Neural cell (in vitro differentiated cells): ENCODE measurements at regions not wholly inside any gene's neighbourhood (a gene's known extent, or its start where the extent isn't known, plus 50 kb on each side); places are given as distances from the start of the nearest gene placed in this dataset.

ENCODE experiments used
- H2AFZ ChIP-seq: fragments of 200-600, 300-800 bp; sonication (generic), shearing (Covaris generic); 2 replicates; pipeline ENCODE4 v1.6.0; 2014; ENCODE audit warnings: low read depth, mild to moderate bottlenecking, antibody characterized with exemption, low read length, moderate library complexity
- H3F3A ChIP-seq: fragments of 200-600 bp; shearing (Covaris generic); 2 replicates; pipeline ENCODE4 v1.6.1; 2016; ENCODE audit warnings: mild to moderate bottlenecking, moderate library complexity, mixed read lengths, antibody characterized with exemption, low read length; ENCODE audit not compliant: insufficient read depth, poor library complexity, severe bottlenecking
- H3K27ac ChIP-seq: fragments of 200-600, 300-800 bp; sonication (generic), shearing (Covaris generic); 2 replicates; pipeline ENCODE4 v1.5.1; 2014; ENCODE audit warnings: mild to moderate bottlenecking, low read length, moderate library complexity
- H3K27me3 ChIP-seq: fragments of 300-800, 200-600 bp; sonication (generic), shearing (Covaris generic); 2 replicates; pipeline ENCODE4 v1.6.0; 2014; ENCODE audit warnings: mild to moderate bottlenecking, low read depth, low read length, moderate library complexity; ENCODE audit not compliant: insufficient read depth
- H3K36me3 ChIP-seq: fragments of 300-800, 200-600 bp; sonication (generic), shearing (Covaris generic); 2 replicates; pipeline ENCODE4 v1.5.1; 2014; ENCODE audit warnings: mild to moderate bottlenecking, antibody characterized with exemption, low read length, moderate library complexity; ENCODE audit not compliant: insufficient read depth
- H3K4me2 ChIP-seq: fragments of 300-800, 200-600 bp; sonication (generic), shearing (Covaris generic); 2 replicates; pipeline ENCODE4 v1.6.0; 2014; ENCODE audit warnings: mild to moderate bottlenecking, low read length
- H3K4me3 ChIP-seq: fragments of 300-800, 200-600 bp; sonication (generic), shearing (Covaris generic); 2 replicates; pipeline ENCODE4 v1.5.1; 2014; ENCODE audit warnings: mild to moderate bottlenecking, low read length, moderate library complexity
- H3K79me2 ChIP-seq: fragments of 200-600 bp; shearing (Covaris generic); replicated peaks from 2 replicates; pipeline ENCODE4 v1.6.0; 2014; ENCODE audit warnings: mild to moderate bottlenecking, low read length, moderate library complexity; ENCODE audit not compliant: insufficient read depth
- H3K9ac ChIP-seq: fragments of 300-800, 200-600 bp; sonication (generic), shearing (Covaris generic); 2 replicates; pipeline ENCODE4 v1.6.1; 2016; ENCODE audit warnings: mild to moderate bottlenecking, low read length, mixed read lengths
- H3K9me2 ChIP-seq: fragments of 200-600 bp; shearing (Covaris generic); 2 replicates; pipeline ENCODE4 v1.6.1; 2016; ENCODE audit warnings: mild to moderate bottlenecking, low read length, mixed read lengths; ENCODE audit not compliant: insufficient read depth
- H3K9me3 ChIP-seq: fragments of 200-600, 300-800 bp; sonication (generic), shearing (Covaris generic); 2 replicates; pipeline ENCODE4 v1.6.1; 2016; ENCODE audit warnings: mild to moderate bottlenecking, mixed run types, low read length, moderate library complexity, mixed read lengths
- H4K20me1 ChIP-seq: fragments of 200-600 bp; shearing (Covaris generic); 2 replicates; pipeline ENCODE4 v1.6.1; 2016; ENCODE audit warnings: mild to moderate bottlenecking, mixed run types; ENCODE audit not compliant: insufficient read depth
- CTCF ChIP-seq: fragments of 450-650 bp; IDR thresholded peaks from 2 replicates; pipeline ENCODE4 v1.5.1; 2014; ENCODE audit warnings: antibody characterized with exemption, mild to moderate bottlenecking, moderate library complexity; ENCODE audit not compliant: poor library complexity, severe bottlenecking
- EP300 ChIP-seq: fragments of 450-650 bp; conservative IDR thresholded peaks from 2 replicates; pipeline ENCODE4 v1.6.1; 2014; ENCODE audit warnings: antibody characterized with exemption, mild to moderate bottlenecking, moderate library complexity; ENCODE audit not compliant: poor library complexity, severe bottlenecking
- EZH2 ChIP-seq: fragments of 200-600, 300-800 bp; shearing (Covaris generic), sonication (generic); IDR thresholded peaks from 2 replicates; pipeline ENCODE4 v1.6.1; 2014; ENCODE audit warnings: antibody characterized with exemption, low read length, borderline replicate concordance, mild to moderate bottlenecking; ENCODE audit not compliant: insufficient read depth, poor library complexity, severe bottlenecking
- MXI1 ChIP-seq: fragments of 450-650 bp; conservative IDR thresholded peaks from 2 replicates; pipeline ENCODE4 v1.6.1; 2014; ENCODE audit warnings: antibody characterized with exemption, mild to moderate bottlenecking; ENCODE audit not compliant: poor library complexity, severe bottlenecking
- POLR2AphosphoS5 ChIP-seq: IDR thresholded peaks from 2 replicates; pipeline ENCODE4 v1.6.1; 2012
- RAD21 ChIP-seq: fragments of 450-650 bp; conservative IDR thresholded peaks from 2 replicates; pipeline ENCODE4 v1.6.1; 2014; ENCODE audit warnings: antibody characterized with exemption, mild to moderate bottlenecking, moderate library complexity
- SMC3 ChIP-seq: fragments of 450-650 bp; conservative IDR thresholded peaks from 2 replicates; pipeline ENCODE4 v1.6.1; 2014; ENCODE audit warnings: antibody characterized with exemption, mild to moderate bottlenecking, moderate library complexity; ENCODE audit not compliant: poor library complexity
- TAF1 ChIP-seq: IDR thresholded peaks from 2 replicates; pipeline ENCODE4 v1.6.1; 2012; ENCODE audit warnings: low read depth
- TF ChIP-seq, protein P1 (sequence below): IDR thresholded peaks from 2 replicates; pipeline ENCODE4 v1.6.1; 2012; ENCODE audit warnings: borderline replicate concordance

DNA sequence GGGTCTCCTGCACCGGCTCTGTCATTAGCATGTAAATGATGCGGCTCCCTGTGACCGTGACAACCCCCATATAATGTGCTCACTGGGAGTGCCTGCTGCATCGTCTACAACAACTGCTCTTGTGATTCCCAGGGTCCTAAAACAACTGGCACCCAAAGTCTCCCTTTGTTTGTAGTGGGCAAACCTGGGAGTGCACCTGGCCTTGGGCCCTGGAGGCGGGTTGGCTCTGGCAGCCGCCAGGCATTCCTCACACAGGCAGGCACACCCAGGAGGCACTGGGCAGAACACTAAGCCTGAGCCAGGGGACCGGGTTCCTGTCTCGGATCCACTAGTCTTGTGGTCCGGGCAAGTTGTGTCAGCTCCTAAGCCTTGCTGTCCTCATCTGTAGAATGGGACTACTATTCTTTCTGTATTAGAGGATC, 115.5 kb upstream of the GPR26 start:
- TF ChIP-seq POLR2AphosphoS5 (no peak), SMC3 (no peak), CTCF (no peak), TAF1 (no peak), EP300 (no peak), EZH2 (no peak), MXI1 (no peak), RAD21 (no peak)
- TF ChIP-seq, protein P1, sequence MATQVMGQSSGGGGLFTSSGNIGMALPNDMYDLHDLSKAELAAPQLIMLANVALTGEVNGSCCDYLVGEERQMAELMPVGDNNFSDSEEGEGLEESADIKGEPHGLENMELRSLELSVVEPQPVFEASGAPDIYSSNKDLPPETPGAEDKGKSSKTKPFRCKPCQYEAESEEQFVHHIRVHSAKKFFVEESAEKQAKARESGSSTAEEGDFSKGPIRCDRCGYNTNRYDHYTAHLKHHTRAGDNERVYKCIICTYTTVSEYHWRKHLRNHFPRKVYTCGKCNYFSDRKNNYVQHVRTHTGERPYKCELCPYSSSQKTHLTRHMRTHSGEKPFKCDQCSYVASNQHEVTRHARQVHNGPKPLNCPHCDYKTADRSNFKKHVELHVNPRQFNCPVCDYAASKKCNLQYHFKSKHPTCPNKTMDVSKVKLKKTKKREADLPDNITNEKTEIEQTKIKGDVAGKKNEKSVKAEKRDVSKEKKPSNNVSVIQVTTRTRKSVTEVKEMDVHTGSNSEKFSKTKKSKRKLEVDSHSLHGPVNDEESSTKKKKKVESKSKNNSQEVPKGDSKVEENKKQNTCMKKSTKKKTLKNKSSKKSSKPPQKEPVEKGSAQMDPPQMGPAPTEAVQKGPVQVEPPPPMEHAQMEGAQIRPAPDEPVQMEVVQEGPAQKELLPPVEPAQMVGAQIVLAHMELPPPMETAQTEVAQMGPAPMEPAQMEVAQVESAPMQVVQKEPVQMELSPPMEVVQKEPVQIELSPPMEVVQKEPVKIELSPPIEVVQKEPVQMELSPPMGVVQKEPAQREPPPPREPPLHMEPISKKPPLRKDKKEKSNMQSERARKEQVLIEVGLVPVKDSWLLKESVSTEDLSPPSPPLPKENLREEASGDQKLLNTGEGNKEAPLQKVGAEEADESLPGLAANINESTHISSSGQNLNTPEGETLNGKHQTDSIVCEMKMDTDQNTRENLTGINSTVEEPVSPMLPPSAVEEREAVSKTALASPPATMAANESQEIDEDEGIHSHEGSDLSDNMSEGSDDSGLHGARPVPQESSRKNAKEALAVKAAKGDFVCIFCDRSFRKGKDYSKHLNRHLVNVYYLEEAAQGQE = no peak
- Histone ChIP-seq H4K20me1 (no peaks in the 10 kb centered on the region), H3K36me3 (no peaks in the 10 kb centered on the region), H3K27ac (no peak overlapping the region), H3F3A (no peaks in the 10 kb centered on the region), H3K4me2 (no peak overlapping the region), H3K27me3 (no peaks in the 10 kb centered on the region), H3K4me3 (no peak overlapping the region), H3K9ac (no peak overlapping the region), H3K9me2 (no peaks in the 10 kb centered on the region), H2AFZ (no peak overlapping the region), H3K79me2 (no peaks in the 10 kb centered on the region), H3K9me3 (no peaks in the 10 kb centered on the region)

- Histone ChIP-seq H3K27me3 (no peaks in the 10 kb centered on the region), H3F3A (no peaks in the 10 kb centered on the region), H3K27ac (no peak overlapping the region), H3K79me2 (no peaks in the 10 kb centered on the region), H2AFZ (no peak overlapping the region), H3K9ac (no peak overlapping the region), H3K4me2 (no peak overlapping the region), H3K9me2 (no peaks in the 10 kb centered on the region), H3K36me3 (no peaks in the 10 kb centered on the region), H3K9me3 (no peaks in the 10 kb centered on the region), H4K20me1 (no peaks in the 10 kb centered on the region), H3K4me3 (no peak overlapping the region)
- TF ChIP-seq EZH2 = no peak
- no peak for TF ChIP-seq MXI1
- TF ChIP-seq, protein P1 = no peak
- no peak for TF ChIP-seq RAD21
- TF ChIP-seq SMC3 = no peak
- no peak for TF ChIP-seq EP300
- TF ChIP-seq POLR2AphosphoS5 = no peak
- TF ChIP-seq CTCF = no peak
- no peak for TF ChIP-seq TAF1
These were observed 114.9 kb upstream of the GPR26 start for GRCh38 chr10:123551259-123551658.
